K562 (cell line): ENCODE measurements at regions not wholly inside any gene's neighbourhood (a gene's known extent, or its start where the extent isn't known, plus 50 kb on each side); places are given as distances from the start of the nearest gene placed in this dataset.

Source experiments
- CEBPB ChIP-seq: fragments of 450-650 bp; IDR thresholded peaks from 2 replicates; pipeline ENCODE4 v1.6.1; 2016; ENCODE audit warnings: missing genetic modification characterization, missing compliant biosample characterization
- CHD2 ChIP-seq: IDR thresholded peaks from 2 replicates; pipeline ENCODE4 v1.6.1; 2011; ENCODE audit warnings: low read depth, low read length
- GATA2 ChIP-seq: sonication (generic); formaldehyde crosslinking; IDR thresholded peaks from 2 replicates; pipeline ENCODE4 v1.4.0; 2020; ENCODE audit warnings: mild to moderate bottlenecking, missing genetic modification reagents
- HDAC3 ChIP-seq: fragments of 450-650 bp; IDR thresholded peaks from 2 replicates; pipeline ENCODE4 v1.6.1; 2018; ENCODE audit warnings: borderline replicate concordance, mild to moderate bottlenecking, moderate library complexity; ENCODE audit not compliant: partially characterized antibody
- LCOR ChIP-seq: sonication (generic); formaldehyde crosslinking; IDR thresholded peaks from 2 replicates; pipeline ENCODE4 v1.8.0; 2022; ENCODE audit warnings: mild to moderate bottlenecking, missing genetic modification reagents
- PCBP1 ChIP-seq: fragments of 200-400 bp; formaldehyde crosslinking; IDR thresholded peaks from 2 replicates; pipeline ENCODE4 v1.6.1; 2018; ENCODE audit warnings: mild to moderate bottlenecking, low read depth, low read length; ENCODE audit not compliant: poor library complexity, severe bottlenecking
- PHB2 ChIP-seq: fragments of 450-650 bp; IDR thresholded peaks from 2 replicates; pipeline ENCODE4 v1.6.1; 2017; ENCODE audit warnings: low read depth
- POLR2A ChIP-seq: fragments of 450-650 bp; conservative IDR thresholded peaks from 2 replicates; pipeline ENCODE4 v1.6.1; 2016
- POLR3A ChIP-seq: IDR thresholded peaks from 2 replicates; pipeline ENCODE4 v1.6.1; 2011; ENCODE audit warnings: borderline replicate concordance, mild to moderate bottlenecking, moderate library complexity; ENCODE audit not compliant: insufficient read length, insufficient read depth; ENCODE audit errors: extremely low read depth
- ZKSCAN8 ChIP-seq: fragments of 200-800 bp; sonication (Bioruptor generic); IDR thresholded peaks from 2 replicates; pipeline ENCODE4 v1.6.1; 2016; ENCODE audit warnings: missing genetic modification characterization, missing compliant biosample characterization
- TF ChIP-seq, protein P1 (sequence below): fragments of 250-450 bp; sonication (Bioruptor Pico); IDR thresholded peaks from 2 replicates; pipeline ENCODE4 v1.6.1; 2021; ENCODE audit warnings: mild to moderate bottlenecking
- TF ChIP-seq, protein P2 (sequence below), 3 experiments: fragments of 200-800 bp in 1 of 3; fragments of 250-450 bp in 1 of 3; fragments of 450-650 bp in 1 of 3; sonication (Bioruptor Pico) in 1 of 3; sonication (Bioruptor generic) in 1 of 3; formaldehyde crosslinking in 1 of 3; IDR thresholded peaks; 2 replicates each; pipeline versions ENCODE4 v1.6.1 to v1.8.0; 2016 to 2022; ENCODE audit warnings: mild to moderate bottlenecking in 2 of 3, missing genetic modification characterization in 2 of 3, missing compliant biosample characterization in 1 of 3, moderate library complexity in 1 of 3
- TF ChIP-seq, protein P3 (sequence below): sonication (generic); formaldehyde crosslinking; IDR thresholded peaks from 2 replicates; pipeline ENCODE4 v1.9.0; 2022; ENCODE audit warnings: mild to moderate bottlenecking, missing genetic modification reagents

DNA sequence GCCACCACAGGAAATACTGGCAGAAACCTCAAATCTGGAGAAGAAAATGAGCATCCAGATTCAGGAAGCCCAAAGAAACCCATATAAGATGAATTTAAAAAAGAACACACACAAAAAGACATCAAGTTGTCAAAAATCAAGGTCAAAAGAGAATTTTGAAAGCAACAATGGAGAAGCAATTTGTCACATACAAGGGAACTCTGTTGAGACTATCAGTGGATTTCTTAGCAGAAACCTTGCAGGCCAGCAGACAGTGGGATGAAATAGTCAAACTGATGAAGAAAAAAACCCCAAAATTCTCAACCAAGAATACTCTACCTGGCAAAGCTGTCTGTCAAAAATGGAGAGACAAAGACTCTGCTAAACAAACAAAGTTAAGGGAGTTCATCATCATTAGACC is 272.6 kb downstream of the ADCYAP1 start:
- TF ChIP-seq ZKSCAN8 (CRISPR knock-in tag) (no peak), PCBP1 (no peak), POLR2A (no peak), POLR3A (no peak), PHB2 (no peak), CHD2 (no peak), GATA2 (no peak), HDAC3 (no peak), LCOR (CRISPR knock-in tag) (no peak), CEBPB (tag) (no peak)
- TF ChIP-seq, protein P1, sequence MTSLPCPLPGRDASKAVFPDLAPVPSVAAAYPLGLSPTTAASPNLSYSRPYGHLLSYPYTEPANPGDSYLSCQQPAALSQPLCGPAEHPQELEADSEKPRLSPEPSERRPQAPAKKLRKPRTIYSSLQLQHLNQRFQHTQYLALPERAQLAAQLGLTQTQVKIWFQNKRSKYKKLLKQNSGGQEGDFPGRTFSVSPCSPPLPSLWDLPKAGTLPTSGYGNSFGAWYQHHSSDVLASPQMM (CRISPR knock-in tag), result no peak
- TF ChIP-seq, protein P2, sequence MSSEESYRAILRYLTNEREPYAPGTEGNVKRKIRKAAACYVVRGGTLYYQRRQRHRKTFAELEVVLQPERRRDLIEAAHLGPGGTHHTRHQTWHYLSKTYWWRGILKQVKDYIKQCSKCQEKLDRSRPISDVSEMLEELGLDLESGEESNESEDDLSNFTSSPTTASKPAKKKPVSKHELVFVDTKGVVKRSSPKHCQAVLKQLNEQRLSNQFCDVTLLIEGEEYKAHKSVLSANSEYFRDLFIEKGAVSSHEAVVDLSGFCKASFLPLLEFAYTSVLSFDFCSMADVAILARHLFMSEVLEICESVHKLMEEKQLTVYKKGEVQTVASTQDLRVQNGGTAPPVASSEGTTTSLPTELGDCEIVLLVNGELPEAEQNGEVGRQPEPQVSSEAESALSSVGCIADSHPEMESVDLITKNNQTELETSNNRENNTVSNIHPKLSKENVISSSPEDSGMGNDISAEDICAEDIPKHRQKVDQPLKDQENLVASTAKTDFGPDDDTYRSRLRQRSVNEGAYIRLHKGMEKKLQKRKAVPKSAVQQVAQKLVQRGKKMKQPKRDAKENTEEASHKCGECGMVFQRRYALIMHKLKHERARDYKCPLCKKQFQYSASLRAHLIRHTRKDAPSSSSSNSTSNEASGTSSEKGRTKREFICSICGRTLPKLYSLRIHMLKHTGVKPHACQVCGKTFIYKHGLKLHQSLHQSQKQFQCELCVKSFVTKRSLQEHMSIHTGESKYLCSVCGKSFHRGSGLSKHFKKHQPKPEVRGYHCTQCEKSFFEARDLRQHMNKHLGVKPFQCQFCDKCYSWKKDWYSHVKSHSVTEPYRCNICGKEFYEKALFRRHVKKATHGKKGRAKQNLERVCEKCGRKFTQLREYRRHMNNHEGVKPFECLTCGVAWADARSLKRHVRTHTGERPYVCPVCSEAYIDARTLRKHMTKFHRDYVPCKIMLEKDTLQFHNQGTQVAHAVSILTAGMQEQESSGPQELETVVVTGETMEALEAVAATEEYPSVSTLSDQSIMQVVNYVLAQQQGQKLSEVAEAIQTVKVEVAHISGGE (CRISPR knock-in tag; IDR thresholded peaks at IDR 0.05), result no peak
- TF ChIP-seq, protein P3, sequence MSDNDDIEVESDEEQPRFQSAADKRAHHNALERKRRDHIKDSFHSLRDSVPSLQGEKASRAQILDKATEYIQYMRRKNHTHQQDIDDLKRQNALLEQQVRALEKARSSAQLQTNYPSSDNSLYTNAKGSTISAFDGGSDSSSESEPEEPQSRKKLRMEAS, result no peak
